ENCODE measurements at regions not wholly inside any gene's neighbourhood (a gene's known extent, or its start where the extent isn't known, plus 50 kb on each side); places are given as distances from the start of the nearest gene placed in this dataset.

DNA sequence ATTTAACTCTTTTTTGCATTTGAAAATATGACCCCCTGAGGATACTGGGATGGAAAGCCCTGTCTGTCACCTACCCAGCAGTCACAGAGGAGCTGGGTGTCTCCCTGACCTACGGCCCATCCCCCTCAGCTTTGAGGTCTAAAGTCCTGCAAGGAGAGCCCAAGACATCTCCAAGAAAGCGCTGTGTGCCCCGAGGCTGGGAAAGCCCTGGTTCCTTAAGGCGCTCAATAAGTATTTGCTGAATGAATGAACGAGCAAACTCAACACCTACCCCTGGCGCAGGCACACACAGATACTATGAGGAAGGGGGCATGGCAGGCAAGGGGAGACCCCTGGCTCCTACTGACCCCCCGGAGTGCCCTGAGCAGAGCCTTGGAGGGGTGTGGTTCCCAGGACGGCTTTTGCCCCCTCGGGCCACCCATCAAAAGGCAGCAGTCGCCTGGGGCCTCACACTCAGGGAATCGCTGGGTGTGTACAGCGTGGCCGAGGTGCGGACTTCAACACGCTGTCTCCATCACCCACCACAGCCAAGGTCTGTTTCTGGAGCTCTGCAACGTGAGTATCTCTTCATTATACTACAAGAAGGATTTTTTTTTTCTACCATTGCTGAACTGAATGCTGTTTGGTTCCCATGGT is 211.6 kb downstream of the ERCC6L2 start:
- TF ChIP-seq, protein P1, sequence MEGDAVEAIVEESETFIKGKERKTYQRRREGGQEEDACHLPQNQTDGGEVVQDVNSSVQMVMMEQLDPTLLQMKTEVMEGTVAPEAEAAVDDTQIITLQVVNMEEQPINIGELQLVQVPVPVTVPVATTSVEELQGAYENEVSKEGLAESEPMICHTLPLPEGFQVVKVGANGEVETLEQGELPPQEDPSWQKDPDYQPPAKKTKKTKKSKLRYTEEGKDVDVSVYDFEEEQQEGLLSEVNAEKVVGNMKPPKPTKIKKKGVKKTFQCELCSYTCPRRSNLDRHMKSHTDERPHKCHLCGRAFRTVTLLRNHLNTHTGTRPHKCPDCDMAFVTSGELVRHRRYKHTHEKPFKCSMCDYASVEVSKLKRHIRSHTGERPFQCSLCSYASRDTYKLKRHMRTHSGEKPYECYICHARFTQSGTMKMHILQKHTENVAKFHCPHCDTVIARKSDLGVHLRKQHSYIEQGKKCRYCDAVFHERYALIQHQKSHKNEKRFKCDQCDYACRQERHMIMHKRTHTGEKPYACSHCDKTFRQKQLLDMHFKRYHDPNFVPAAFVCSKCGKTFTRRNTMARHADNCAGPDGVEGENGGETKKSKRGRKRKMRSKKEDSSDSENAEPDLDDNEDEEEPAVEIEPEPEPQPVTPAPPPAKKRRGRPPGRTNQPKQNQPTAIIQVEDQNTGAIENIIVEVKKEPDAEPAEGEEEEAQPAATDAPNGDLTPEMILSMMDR (conservative IDR thresholded peaks at IDR 0.05; ENCODE audit: low read depth in 2 of 2): no peak
- TF ChIP-seq, protein P2, sequence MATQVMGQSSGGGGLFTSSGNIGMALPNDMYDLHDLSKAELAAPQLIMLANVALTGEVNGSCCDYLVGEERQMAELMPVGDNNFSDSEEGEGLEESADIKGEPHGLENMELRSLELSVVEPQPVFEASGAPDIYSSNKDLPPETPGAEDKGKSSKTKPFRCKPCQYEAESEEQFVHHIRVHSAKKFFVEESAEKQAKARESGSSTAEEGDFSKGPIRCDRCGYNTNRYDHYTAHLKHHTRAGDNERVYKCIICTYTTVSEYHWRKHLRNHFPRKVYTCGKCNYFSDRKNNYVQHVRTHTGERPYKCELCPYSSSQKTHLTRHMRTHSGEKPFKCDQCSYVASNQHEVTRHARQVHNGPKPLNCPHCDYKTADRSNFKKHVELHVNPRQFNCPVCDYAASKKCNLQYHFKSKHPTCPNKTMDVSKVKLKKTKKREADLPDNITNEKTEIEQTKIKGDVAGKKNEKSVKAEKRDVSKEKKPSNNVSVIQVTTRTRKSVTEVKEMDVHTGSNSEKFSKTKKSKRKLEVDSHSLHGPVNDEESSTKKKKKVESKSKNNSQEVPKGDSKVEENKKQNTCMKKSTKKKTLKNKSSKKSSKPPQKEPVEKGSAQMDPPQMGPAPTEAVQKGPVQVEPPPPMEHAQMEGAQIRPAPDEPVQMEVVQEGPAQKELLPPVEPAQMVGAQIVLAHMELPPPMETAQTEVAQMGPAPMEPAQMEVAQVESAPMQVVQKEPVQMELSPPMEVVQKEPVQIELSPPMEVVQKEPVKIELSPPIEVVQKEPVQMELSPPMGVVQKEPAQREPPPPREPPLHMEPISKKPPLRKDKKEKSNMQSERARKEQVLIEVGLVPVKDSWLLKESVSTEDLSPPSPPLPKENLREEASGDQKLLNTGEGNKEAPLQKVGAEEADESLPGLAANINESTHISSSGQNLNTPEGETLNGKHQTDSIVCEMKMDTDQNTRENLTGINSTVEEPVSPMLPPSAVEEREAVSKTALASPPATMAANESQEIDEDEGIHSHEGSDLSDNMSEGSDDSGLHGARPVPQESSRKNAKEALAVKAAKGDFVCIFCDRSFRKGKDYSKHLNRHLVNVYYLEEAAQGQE (IDR thresholded peaks at IDR 0.05; ENCODE audit: unreplicated experiment): no peak
- TF ChIP-seq EZH2phosphoT487 (IDR thresholded peaks at IDR 0.05; ENCODE audit: unreplicated experiment) (no peak), EZH2 (IDR thresholded peaks at IDR 0.05; ENCODE audit: low read depth, unreplicated experiment) (no peak), POLR2AphosphoS5 (IDR thresholded peaks at IDR 0.05; ENCODE audit: low read depth) (no peak), ZNF114 (CRISPR knock-in tag; IDR thresholded peaks at IDR 0.05) (no peak), STAT1 (IDR thresholded peaks at IDR 0.05; ENCODE audit: unreplicated experiment) (no peak), CREB1 (CRISPR knock-in tag; IDR thresholded peaks at IDR 0.05; ENCODE audit: low read depth) (no peak), JUNB (IDR thresholded peaks at IDR 0.05; ENCODE audit: unreplicated experiment) (no peak), NANOG (IDR thresholded peaks at IDR 0.05; ENCODE audit: borderline replicate concordance) (no peak), ZNF331 (CRISPR knock-in tag; IDR thresholded peaks at IDR 0.05; ENCODE audit: low read depth) (no peak)
- TF ChIP-seq, protein P3, sequence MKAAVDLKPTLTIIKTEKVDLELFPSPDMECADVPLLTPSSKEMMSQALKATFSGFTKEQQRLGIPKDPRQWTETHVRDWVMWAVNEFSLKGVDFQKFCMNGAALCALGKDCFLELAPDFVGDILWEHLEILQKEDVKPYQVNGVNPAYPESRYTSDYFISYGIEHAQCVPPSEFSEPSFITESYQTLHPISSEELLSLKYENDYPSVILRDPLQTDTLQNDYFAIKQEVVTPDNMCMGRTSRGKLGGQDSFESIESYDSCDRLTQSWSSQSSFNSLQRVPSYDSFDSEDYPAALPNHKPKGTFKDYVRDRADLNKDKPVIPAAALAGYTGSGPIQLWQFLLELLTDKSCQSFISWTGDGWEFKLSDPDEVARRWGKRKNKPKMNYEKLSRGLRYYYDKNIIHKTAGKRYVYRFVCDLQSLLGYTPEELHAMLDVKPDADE (IDR thresholded peaks at IDR 0.05): no peak
- TF ChIP-seq, protein P4, sequence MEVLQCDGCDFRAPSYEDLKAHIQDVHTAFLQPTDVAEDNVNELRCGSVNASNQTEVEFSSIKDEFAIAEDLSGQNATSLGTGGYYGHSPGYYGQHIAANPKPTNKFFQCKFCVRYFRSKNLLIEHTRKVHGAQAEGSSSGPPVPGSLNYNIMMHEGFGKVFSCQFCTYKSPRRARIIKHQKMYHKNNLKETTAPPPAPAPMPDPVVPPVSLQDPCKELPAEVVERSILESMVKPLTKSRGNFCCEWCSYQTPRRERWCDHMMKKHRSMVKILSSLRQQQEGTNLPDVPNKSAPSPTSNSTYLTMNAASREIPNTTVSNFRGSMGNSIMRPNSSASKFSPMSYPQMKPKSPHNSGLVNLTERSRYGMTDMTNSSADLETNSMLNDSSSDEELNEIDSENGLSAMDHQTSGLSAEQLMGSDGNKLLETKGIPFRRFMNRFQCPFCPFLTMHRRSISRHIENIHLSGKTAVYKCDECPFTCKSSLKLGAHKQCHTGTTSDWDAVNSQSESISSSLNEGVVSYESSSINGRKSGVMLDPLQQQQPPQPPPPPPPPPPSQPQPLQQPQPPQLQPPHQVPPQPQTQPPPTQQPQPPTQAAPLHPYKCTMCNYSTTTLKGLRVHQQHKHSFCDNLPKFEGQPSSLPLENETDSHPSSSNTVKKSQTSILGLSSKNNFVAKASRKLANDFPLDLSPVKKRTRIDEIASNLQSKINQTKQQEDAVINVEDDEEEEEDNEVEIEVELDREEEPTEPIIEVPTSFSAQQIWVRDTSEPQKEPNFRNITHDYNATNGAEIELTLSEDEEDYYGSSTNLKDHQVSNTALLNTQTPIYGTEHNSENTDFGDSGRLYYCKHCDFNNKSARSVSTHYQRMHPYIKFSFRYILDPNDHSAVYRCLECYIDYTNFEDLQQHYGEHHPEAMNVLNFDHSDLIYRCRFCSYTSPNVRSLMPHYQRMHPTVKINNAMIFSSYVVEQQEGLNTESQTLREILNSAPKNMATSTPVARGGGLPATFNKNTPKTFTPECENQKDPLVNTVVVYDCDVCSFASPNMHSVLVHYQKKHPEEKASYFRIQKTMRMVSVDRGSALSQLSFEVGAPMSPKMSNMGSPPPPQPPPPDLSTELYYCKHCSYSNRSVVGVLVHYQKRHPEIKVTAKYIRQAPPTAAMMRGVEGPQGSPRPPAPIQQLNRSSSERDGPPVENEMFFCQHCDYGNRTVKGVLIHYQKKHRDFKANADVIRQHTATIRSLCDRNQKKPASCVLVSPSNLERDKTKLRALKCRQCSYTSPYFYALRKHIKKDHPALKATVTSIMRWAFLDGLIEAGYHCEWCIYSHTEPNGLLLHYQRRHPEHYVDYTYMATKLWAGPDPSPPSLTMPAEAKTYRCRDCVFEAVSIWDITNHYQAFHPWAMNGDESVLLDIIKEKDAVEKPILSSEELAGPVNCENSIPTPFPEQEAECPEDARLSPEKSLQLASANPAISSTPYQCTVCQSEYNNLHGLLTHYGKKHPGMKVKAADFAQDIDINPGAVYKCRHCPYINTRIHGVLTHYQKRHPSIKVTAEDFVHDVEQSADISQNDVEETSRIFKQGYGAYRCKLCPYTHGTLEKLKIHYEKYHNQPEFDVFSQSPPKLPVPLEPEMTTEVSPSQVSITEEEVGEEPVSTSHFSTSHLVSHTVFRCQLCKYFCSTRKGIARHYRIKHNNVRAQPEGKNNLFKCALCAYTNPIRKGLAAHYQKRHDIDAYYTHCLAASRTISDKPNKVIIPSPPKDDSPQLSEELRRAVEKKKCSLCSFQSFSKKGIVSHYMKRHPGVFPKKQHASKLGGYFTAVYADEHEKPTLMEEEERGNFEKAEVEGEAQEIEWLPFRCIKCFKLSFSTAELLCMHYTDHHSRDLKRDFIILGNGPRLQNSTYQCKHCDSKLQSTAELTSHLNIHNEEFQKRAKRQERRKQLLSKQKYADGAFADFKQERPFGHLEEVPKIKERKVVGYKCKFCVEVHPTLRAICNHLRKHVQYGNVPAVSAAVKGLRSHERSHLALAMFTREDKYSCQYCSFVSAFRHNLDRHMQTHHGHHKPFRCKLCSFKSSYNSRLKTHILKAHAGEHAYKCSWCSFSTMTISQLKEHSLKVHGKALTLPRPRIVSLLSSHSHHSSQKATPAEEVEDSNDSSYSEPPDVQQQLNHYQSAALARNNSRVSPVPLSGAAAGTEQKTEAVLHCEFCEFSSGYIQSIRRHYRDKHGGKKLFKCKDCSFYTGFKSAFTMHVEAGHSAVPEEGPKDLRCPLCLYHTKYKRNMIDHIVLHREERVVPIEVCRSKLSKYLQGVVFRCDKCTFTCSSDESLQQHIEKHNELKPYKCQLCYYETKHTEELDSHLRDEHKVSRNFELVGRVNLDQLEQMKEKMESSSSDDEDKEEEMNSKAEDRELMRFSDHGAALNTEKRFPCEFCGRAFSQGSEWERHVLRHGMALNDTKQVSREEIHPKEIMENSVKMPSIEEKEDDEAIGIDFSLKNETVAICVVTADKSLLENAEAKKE (CRISPR knock-in tag; IDR thresholded peaks at IDR 0.05): no peak
